Cardiac septum (tissue), 1 donor: ENCODE measurements at regions not wholly inside any gene's neighbourhood (a gene's known extent, or its start where the extent isn't known, plus 50 kb on each side); places are given as distances from the start of the nearest gene placed in this dataset.
"Not testable (repeated sequence)": the region's sequence is repeated elsewhere in the genome, so short reads cannot be mapped to it uniquely, and the experiment has no call there.

ENCODE experiments used
- DNase-seq: peaks from one replicate; pipeline ENCODE4 v3.0.0-alpha.2; 2020; ENCODE audit warnings: low spot score
- intact Hi-C: fragments of 100-400 bp; cut with DNase I; formaldehyde crosslinking; loops from one replicate; pipeline ENCODE4 v1.14.0; 2022
- donor health status: DM: no; HTN: no; CAD: no.

DNA sequence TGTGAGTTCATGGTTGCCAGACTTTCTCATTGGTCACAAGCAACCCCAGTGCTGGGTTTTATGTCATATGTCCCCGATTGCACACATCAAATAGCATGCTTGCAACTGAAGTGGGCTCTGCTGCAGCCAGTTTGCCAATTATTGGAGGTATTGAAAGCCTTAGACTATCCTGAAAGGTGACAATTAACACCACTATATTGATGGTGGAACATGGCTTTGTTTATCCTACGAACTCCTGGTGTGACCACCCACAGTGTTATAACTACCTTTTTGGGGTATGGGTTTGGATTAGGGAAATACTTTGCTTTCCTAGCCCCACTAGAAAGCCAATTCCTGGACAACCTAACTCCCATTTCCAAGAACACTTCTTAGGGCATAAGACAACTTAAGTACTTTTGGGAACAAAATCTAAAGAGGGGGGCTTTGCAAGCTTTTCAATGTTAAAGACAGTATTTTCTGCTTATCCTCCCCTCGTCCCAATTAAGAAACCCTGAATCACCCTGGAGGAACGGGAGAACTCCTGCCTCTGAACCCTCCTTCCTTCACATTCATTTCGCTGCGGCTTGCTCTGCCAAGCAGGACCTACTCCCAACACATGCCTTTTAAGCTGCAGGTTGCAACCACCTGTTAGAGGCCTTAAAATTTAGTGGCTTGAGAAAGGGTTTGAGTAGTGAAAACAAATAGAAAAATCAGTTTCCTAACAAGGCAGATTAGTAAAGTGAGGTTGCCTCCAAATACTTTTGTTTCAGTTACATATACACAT is 80.3 kb upstream of the RBM19 start:
- intact Hi-C loops = no loop called here
- DNase-seq = no peak

DNA sequence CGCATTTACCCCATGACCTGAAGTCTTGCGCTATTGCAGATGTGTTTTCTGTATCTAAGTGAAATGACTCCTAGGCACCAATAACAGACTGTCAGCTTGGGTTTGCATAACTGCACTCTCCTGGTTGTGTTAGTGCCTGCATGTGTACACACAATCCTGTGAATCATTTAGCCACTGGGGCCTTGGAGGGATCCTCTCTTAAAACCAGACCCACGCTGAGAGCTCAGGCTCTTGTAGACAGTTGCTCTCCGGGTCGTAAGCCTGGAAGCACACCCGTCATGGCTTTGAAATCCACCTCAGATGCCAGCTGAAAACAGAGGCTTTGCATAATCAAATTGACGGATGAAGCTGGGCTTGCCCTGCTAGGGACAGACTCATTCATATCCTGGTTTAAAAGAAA is 79.2 kb upstream of the RBM19 start:
- DNase-seq = no peak
- intact Hi-C loops = no loop called here

DNA sequence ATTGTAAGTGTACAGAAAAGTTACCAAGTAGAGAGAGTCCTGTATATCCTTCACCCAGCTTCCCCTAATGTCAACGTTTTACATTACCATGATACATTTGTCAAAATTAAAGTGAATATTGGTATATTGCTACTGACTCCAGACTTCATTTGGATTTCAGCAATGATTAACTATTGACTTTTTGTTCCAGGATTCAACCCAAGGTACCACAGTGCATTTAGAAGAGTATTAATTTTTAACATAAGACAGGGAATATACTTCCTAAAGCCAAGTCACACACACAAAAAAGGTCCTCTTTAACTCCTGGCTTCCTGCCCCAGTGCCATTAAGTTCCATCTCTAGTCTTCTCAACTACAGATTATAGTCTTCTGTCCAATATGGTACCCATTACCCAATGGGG is 75.5 kb upstream of the RBM19 start:
- intact Hi-C loops = no loop called here

DNA sequence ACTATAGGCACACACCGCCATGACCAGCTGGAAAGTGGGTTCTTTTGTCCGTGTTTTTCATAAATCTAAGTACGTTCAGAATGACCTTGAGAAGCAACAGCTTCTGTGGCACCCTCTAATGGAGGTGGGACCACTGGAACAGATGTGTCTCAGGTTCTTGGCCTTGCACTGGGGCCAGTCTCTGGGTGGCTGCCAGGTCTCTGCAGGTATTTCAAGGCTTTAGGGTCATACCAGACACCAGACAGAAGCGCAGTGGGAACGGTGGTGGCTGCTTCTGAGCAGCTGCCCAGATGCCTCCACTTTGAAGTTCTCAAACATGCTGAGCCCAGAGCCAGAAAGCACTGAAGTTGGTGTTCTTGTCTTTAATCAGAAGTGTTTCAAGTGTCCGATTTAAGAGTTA is 75.0 kb upstream of the RBM19 start:
- intact Hi-C loops = no loop called here

More for the DNA sequence above, 75.5 kb upstream of the RBM19 start:
- DNase-seq = no peak

DNA sequence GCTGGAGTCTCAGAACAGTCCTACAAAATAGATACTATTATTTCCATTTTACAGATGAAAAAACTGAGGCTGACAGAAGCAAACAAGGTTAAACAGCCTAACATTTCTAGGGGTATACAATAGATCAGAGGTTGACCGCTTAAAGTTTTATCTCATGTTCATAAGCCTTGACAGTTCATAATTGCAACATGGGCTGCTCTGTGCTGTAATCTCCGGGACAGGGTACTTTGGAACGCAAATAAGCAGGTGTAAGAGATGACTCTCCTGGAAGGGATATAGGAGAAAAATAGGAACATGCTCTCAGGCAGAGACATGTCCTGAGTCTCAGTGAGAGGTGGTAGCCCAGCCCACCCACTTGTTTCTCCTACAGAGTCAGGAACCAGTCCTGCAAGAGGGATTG is 72.8 kb upstream of the RBM19 start:
- intact Hi-C loops = no loop called here
- DNase-seq = no peak

More for the DNA sequence above, 75.0 kb upstream of the RBM19 start:
- DNase-seq = no peak

DNA sequence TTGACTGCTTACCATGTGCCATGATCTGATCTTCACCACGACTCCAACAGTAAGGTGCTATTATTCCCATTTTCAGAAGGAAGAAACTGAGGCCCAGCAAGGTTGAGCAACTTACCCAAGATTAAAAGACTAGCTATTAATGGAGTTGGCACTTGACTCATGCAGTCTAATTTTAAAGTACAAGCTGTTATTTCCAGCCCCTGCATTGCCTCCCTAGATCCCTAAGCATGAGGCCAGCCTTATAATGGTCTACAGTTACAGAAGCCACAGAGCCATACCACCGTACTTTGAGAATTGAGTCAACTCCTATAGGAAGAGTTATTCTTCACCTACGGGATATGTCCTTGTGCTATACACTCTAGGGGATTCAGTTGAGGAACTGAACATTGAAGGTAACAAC is 66.7 kb upstream of the RBM19 start:
- no peak for DNase-seq
- intact Hi-C loops = no loop called here

DNA sequence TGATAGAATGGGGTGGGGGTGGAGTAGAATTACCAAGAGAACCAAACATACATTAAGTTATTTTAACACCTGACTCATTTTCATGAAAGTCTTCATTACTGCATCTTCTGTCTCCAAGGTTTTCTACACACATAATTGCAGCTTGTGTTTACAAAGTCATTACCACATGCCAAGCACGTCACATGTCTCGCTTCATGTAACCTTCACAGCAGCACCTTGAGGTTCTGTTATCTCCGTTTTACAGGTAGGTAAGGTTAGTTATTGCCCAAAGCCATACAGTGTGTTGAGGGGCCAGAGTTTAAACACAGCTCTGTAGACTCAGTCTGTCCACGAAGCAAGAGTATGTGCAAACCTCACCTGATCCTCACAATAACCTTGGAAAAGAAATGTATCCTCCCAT is 64.3 kb upstream of the RBM19 start:
- no peak for DNase-seq
- intact Hi-C loops = no loop called here

DNA sequence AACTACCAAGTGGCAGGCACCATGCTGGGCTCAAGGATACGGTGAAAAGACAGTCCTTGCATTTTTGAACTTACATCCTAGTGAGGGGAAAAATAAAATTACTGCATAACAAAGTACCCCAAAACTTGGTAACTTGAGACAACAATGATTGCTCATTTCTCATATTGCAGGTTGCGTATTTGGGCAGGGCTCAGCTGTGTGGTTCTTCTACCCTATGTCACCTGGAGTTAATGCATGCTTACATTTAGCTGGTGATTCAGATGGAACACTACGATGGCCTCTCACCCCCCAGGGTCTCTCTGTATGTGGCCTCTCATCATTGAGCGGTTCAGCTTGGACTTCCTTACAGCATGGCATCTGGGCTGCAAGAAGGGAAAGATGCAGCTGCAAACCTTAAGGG is 60.7 kb upstream of the RBM19 start:
- intact Hi-C loops = no loop called here
- DNase-seq = no peak

DNA sequence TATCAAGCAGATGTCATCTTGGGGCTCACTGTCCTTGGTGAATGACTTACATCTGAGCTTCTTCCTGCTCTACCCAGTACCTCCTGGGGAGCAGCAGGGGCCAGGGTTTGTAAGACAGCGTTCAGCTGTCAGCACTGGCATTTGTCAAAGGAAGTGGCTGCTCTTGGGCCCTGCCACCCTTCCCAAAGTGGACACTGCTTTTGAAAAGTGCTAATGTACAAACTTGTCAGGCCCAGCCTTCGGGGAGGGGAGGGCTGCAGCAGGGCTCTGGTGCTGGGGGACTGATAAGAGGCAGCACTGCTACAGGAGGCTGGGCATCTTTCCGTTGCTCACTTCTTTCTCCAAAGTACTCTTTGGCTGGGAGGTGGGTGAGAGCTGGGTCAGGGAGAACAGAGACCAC is 59.8 kb upstream of the RBM19 start:
- DNase-seq = no peak
- intact Hi-C loops = no loop called here

DNA sequence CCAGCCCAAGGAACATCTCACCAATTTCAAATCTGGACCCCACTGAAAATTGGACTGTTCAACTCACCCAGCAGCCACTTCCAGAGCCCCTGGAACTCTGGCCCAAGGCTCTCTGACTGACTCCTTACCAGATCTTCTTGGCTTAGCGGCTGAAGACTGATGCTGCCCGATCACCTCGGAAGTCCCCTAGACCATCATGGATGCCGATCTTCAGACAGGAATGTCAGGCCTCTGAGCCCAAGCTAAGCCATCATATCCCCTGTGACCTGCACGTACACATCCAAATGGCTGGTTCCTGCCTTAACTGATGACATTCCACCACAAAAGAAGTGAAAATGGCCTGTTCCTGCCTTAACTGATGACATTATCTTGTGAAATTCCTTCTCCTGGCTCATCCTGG is 56.0 kb upstream of the RBM19 start:
- intact Hi-C loops, DNase-seq: not testable (repeated sequence)

DNA sequence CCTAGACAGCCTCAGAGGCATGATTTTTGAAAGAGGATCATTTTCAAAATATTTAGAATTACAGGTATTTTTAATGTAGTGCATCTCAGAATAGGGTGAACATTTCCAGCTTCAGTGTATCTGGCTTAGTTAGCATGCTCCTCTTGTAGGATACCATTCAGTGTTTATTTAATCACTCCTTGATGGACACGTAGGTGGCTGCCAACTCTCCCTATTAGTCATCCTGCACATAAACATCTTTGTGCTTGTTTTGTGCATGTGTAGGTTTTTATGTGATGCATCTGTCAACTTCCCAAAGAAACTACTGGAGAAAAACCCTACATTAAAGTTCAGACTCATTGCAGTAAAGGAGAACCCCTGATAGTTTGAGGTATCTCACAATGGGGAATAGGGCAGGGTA is 52.5 kb upstream of the RBM19 start:
- intact Hi-C loops = no loop called here
- DNase-seq = no peak
